GM18519 (cell line): ENCODE measurements at regions not wholly inside any gene's neighbourhood (a gene's known extent, or its start where the extent isn't known, plus 50 kb on each side); places are given as distances from the start of the nearest gene placed in this dataset.
"Not testable (repeated sequence)": the region's sequence is repeated elsewhere in the genome, so short reads cannot be mapped to it uniquely, and the experiment has no call there.

Experiments used
- ATAC-seq: cut with Tn5 transposase; IDR thresholded peaks from one replicate; pipeline ENCODE4 v1.9.1; 2021; ENCODE audit warnings: mild to moderate bottlenecking, moderate library complexity; ENCODE audit not compliant: unreplicated experiment, low FRiP score

DNA sequence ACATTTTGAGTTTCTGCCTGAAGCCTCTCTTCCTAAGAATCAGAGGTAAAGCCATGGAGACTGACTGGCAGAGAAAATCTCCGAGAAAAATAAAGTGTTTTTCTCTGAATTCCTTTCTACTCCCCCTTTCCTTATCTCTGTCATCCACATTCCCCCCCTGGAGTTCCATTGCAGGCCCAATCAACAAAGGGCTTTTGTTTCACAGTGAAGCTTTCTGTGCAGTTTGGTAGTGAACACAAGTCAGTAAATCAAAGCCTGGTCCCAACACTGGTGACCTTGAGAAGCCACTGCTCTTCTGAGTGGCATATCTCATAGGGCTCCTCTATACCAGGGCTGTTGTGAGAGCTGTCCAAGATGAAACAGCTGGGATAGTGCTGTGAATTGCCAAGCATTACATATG lies 228.4 kb downstream of the SEC16B start:
- ATAC-seq: no peak

DNA sequence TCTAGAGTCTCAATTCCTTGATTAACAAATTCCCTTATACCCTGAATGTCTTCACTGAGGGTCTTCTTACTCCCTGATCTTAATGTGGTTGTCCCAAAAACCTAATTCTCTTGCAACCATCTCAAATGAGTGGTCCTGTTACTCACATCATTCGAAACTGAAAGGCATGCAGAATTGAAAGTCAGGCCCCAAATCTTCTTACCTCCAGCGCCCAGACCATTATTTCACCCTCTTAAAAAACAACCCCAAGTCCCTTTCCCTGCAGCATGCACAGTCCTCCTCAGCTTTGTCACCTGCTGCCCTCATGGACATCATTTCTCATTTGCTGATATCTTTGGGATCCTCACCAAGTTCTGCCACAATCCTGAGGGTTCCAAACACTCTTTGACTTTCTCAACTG lies 230.1 kb downstream of the SEC16B start:
- ATAC-seq: no peak

DNA sequence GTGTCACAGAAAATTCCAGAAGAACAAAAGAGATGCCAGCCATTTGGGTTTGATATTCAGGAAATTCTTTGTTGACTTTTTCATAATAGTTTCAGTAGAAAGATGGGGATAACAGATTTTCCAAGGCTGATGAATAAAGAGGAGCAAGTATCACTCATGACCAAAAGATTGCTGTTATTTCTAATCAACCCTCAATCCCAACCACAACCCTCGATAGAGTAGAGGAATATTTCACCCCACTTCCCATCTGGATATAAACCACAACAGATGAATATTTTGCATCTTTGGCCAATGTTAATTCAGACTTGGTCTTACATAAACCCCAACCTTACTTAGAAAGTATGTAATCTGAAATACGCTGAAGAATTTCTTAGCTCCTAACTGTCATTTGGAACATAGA lies 232.4 kb downstream of the SEC16B start:
- ATAC-seq: no peak

DNA sequence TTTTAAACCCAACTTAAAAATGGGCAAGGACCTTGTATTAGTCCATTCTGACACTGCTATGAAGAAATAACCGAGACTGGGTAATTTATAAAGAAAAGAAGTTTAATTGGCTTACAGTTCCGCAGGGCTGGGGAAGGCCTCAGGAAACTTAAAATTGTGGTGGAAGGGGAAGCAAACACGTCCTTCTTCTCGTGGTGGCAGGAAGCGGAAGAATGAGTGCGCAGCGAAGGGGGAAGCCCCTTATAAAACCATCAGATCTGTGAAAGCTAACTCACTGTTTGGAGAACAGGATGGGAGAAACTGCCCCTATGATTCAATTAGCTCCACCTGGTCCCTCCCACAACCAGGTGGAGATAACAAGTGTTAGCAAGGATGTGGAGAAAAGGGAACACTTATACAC lies 237.7 kb downstream of the SEC16B start:
- ATAC-seq: no peak

DNA sequence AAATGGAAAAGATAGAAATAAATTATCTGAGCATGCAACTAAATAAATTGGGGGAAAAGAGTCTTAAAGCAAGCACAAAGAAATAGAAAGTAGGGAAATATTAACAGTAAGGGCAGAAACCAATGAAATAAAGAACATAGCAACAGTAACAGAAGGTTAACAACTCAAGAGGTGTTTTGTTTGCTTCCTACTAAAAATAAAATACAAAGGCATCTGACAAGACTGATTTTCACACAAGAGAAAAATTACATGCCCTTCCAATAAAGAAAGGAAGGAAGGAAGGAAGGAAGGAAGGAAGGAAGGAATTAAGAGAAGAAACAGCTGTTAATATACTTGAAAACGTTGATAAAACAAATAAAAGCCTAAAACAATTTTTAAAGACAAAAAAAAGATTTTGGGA lies 240.2 kb downstream of the SEC16B start:
- no peak for ATAC-seq

DNA sequence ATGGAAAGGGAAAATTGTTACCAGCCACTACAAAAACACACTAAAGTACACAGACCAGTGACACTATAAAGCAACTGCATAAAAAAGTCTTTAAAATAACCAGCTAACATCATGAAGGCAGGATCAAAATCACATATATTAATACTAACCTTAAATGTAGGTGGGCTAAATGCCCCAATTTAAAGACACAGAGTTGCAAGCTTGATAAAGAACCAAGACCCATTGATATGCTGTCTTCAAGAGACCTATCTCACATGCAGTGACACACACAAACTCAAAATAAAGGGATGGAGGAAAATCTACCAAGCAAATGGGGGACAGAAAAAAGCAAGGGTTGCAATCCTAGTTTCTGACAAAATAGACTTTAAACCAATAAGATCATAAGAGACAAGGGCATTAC lies 246.3 kb downstream of the SEC16B start:
- no peak for ATAC-seq

DNA sequence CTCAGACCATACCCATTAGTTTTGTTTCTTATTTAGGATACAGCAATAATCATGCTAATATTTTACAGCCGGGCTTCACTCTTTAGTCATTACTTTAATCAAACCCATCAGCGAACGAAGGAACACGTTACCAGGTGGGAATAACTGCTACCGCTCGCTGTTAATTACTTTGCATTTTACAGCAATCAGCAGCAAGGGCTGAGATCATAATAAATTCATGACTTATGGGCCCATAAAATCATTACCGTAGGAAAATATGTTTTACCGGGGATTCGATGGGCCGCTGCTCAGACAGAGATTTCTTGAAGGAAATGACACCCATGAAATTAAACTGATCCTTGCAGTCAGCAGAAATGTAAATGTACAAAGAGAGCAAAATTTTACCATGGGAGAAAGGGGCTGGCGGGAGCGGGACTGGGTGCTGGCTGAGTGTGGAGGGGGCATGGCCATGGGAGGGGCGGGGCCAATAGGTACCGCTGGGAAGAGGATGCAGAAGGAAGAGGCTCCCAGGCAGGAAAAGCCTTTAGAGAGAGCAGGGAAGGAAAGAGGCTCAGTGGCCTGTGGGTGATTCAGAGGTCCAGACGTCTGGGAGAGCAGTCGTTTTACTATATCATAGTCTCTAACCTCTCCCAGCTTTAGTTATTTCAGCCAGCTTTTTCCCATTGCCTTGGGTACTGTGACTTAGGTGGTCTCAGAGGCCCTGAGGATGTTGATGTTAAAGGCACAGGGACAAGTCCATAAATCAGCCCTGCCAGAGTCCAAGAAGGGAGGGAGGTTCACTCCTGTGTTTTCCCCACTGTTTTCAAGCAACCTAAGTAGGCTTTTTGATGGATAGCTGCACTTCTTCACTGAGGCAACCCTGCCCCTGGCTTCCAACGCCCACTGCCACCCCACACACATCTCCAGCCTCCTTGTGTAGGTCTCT lies 258.9 kb downstream of the SEC16B start:
- ATAC-seq: no peak

DNA sequence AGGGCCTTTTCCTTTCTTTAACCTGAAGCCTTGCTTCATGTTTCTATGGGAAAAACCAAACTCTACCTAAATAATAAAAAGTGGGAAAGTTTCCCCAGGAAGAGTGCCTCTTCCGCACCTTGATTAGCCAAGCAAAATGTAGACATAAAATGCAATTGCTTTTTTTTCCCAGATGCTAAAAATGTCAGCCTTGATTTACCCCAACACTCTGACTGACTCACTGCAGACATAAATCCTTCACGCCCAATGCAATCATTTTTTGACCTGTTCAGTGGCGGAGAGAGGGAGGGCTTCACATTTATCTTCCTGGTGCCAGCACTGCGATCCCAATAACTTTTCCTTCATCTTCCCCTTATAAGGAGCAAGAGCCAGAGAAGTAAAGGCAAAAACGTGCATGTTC lies 261.5 kb downstream of the SEC16B start:
- ATAC-seq: no peak

DNA sequence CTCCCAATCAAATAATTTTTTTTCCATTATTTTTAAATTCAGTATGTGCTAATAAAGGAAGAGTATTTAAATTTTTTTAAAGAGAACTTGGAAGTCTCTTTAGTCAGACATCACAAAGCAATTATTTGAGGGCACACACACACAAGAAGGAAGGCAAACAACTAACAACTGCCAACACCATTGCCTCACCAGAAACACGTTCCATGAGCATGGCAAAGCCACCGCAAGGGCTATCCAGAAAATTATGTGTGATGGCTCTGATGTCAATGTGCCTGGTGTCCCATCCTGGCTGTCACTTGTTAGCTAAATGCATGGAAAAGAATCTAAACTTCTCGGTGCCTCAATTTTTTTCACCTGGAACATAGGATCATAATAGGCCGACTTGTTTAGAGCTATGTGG lies 262.9 kb downstream of the SEC16B start:
- no peak for ATAC-seq

DNA sequence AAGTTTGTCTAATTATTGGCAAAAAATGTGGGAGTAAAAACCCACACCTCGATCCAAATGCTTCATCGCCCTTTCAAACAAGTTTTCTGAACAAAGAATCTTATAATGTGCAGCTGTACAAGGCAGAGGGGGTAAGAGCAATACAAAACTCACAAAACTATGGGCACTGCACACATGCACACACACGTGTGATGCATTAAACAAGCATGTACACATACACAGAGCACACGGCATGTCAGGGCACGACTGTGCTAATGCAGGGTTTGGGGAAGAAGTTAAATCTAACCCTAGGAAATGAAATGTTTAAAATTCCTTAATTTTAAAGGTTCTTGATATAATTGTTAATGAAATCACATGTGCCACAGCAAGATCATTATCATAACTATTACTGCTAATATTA lies 264.0 kb downstream of the SEC16B start:
- ATAC-seq: no peak

DNA sequence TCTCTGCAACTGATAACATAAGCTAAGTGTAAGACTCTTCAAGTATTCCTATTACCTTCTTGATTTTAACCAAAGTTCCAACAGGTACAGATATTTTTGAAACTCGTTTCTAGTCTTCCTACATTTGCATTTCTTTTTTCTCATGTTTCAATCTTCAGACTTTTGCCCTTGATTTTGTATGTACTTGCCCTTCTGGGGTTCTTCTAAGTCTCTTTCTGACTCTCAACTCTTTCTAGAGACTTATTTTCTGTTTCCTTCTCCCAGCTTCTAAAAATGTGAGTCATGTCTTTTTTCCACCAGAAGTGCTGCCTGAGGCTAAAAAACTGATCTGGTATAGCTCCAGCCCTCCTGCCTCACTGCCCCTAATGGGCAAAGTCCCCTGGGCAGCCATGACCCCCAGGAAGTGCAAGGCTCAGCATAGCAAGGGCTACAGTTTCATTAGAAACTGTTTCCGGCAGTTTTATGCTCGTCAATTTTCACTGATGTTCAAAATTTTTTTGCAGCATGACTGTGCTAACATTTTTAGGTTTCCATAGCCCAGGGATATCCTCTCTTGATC lies 265.9 kb downstream of the SEC16B start:
- ATAC-seq: no peak

DNA sequence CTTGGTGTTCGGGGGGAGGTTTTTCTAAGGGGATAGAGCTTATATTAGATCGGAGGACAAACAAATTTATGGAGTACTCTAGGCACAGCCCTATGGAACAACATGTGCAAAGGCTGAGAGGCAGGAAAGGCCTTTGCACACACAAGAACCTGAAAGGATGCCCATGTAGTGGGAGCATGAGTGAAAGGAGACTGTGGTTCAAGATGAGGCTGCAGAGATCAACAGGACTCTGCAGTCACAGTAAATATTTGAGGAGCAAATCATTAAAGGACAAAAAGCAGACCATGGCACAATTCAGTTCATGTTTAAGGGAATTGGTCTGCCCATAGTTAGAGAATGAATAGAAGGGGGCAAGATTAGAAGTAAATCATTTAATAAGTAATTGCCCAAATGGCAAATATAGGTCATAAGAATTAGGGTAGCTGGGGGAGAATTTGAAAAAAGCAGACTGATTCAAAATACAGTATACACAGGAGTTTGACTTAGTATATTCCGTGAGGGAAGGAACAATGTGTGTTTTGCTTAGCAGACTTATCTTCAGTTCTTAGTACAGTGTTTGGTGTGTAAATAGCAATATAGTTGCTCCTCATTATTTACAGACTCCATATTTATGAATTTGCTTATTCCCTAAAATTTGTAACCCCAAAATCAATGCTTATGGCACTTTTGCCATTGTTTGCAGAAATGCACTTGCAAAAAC lies 268.1 kb downstream of the SEC16B start:
- no peak for ATAC-seq

DNA sequence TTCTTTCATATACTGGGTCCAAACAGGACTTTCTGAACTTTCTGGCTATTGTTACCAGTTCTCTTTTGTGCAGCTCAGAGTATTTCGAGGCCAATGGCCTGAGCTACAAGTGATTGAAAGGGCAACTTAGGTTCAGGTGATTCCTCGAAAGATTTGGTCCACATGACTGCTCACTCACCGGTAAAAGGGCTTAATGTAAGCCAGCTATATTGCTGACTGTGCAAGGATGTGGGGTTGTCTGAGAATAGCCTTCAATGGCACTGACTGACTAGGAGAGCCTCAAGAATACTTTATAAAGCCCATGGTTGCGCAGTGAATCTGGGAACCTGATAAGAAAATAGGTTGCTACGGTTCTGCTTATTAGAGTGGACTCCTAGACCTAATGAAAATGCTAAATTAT lies 269.0 kb downstream of the SEC16B start:
- no peak for ATAC-seq

DNA sequence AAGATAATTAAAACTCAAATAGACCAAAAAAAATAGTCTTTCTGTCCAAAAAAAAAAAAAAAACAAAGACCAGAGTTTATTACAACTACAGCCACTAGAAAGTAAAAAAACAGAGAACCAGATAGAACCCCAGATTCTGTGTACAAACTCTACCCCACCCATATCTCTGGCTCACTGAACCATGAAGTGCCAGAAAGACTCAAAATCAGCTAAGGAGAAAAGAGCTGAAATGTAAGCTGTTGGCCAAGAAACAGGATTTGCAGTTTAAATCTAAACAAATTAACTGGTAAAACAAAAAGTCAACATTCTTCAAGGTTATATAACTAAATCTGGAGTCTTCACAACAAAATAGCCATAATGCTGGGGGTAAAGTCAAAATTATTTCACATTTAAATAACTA lies 278.9 kb downstream of the SEC16B start:
- ATAC-seq: no peak

DNA sequence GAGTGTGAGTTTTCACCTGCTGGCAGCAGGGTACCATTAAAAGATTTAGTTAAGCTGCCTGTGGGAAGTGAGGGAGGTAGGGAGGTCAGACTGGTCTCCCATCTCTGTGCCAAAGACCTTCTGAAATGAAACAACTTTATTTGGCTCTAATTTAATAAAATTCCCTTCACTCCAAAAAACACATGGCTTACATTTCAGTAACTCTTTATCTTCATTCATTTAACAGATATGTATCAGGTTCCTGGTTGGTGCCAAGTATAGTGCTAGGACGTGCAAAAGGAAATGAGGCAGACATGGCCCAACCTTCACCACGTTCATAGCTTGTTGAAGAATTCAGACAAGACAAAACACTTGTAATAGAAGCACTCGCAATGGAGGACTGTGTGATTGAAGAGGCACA lies 282.3 kb downstream of the SEC16B start:
- ATAC-seq: no peak

DNA sequence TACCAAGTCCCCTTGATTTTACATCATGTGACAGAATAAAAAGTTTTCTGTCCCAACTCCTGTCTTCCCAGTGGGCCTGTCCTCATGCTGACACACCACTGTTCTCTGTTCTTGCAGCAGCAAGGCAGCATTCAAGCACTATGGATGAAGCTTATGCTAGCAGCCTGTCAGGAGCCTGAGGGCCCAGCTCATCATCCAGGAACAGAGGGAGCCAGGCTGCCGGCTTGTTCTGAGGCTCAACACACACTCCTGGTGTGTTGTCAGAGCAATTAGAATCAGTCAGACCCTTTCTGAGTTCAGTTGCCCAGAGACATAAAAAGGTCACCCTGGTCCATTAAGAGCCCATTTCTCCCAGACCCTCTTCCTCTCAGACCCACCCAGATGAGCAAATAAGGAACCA lies 282.9 kb downstream of the SEC16B start:
- no peak for ATAC-seq

DNA sequence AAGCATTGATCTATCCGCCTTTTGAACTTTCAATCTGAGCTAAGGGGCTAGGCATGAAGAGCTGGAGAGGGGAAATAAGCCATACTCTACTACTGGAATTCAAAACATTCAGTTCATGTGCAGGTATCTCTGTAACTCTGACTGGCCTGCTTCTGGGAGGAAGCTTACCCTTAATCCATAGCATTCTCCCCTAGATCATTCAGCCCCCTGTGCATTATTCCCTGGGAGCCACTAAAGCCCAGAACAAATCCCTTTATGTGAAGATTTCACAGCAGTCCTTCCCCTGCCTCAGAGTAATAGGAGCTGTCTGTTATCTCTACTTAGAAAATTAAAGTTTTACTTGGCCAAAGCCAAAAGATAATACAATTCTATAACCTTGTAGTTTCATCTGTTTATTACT lies 300.7 kb downstream of the SEC16B start:
- no peak for ATAC-seq

DNA sequence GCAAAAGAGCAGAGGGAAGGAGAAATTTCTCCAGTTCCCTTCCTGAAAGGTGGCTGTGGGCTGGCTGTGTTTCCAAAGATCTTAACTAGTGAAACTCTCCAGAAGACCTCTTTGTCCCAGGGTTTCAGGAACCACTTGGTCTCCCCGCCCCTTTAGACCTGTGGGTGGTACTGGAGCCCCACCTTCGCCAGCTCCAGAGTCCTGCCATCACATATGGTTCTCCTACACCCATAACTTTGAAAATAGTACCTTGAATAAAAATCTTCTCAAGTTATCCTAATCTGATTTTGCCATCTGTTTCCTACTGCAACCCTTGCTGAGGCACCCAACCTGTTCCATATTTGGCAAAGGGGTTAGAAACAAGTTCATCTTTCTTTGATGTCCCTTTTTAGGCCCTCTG lies 303.9 kb downstream of the SEC16B start:
- no peak for ATAC-seq

DNA sequence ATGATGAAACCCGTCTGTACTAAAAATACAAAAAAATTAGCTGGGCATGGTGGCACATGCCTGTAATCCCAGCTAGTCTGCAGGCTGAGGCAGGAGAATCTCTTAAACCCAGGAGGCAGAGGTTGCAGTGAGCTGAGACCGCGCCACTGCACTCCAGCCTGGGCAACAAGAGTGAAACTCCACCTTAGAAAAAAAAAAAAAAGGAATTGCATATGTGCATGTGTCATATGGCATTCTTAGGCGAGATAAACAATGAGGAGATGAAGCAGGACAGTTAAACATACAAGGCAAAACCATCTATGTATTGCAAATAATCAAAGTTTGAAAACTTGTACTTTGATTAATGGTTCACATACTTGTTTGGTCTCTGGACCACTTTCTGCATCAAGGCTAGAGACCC lies 305.1 kb downstream of the SEC16B start:
- ATAC-seq: not testable (repeated sequence)

DNA sequence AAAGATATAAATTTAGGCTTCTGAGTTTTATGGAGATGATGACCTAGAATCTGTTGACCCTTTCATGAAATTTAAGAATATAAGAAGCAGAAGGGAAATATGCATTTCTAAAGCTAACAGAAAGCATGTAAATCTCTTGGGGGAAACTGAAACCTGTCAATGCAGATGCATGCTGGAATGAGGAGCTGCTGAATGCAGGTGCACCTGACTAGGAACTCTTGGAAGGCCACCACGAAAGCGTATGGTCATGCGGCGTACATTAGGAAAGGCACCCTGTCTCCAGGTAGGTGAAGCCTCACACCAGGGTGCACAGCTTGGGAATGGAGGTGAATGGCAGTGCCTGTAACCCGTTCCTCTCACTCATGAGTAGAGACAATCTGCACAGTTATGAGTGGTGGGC lies 309.7 kb downstream of the SEC16B start:
- ATAC-seq: no peak

DNA sequence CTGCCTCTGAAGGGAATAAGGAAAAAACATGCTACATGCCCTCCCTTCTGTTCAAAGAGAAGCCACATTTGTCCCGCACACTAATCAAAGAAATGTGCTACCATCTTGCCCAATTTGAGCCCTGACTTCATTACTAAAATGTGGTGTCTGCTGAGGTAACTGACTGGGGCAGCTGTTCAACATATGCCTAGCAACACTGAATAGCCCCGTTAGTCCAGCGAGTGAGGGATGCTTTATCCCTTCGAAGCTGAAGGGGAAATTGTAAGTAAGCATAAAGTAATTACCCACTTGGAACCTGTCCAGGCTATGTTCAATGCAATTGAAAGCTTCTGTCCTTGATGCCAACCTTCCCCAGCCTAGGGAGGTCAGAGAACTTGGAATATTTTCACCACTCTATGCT lies 310.6 kb downstream of the SEC16B start:
- ATAC-seq: no peak

DNA sequence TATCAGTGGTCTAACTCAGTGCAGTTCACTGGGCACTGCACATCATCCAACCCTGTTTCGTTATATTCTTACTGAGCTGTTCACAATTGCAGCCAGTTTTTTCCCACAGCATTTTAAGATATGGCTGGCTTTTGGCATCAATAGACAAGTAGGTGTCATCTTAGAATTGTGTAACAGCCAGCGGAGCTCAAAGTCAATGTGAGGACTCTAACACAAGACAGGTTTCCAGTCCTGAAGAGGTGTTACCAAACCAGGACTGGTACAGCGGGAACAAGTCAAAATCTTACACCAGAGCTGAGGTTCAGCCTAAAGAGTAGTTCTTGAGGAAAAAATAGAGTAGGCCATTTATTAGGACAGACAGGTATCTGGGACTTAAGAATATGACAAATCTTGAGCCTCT lies 313.3 kb downstream of the SEC16B start:
- ATAC-seq: no peak
